GM12891 (cell line): ENCODE measurements at regions not wholly inside any gene's neighbourhood (a gene's known extent, or its start where the extent isn't known, plus 50 kb on each side); places are given as distances from the start of the nearest gene placed in this dataset.

Source experiments
- DNase-seq: peaks from one replicate; pipeline ENCODE4 v3.0.0; 2011; ENCODE audit warnings: low spot score; ENCODE audit not compliant: insufficient read length
- FAIRE-seq: peaks from 2 replicates; lab custom pipeline; 2011; peaks lifted over from hg19 to GRCh38; lab: Jason Lieb, UNC
- PAX5 ChIP-seq: IDR thresholded peaks from 2 replicates; pipeline ENCODE4 v1.6.1; 2011; ENCODE audit warnings: low read length, moderate library complexity, mild to moderate bottlenecking; ENCODE audit not compliant: insufficient read depth, severe bottlenecking
- POLR2A ChIP-seq: IDR thresholded peaks from 2 replicates; pipeline ENCODE4 v1.6.1; 2011; ENCODE audit warnings: low read depth, low read length, control low read depth
- POLR2AphosphoS5 ChIP-seq: IDR thresholded peaks from 2 replicates; pipeline ENCODE4 v1.6.1; 2011; ENCODE audit warnings: low read depth, low read length, control low read depth
- POU2F2 ChIP-seq: IDR thresholded peaks from 2 replicates; pipeline ENCODE4 v1.6.1; 2011; ENCODE audit warnings: low read depth, mild to moderate bottlenecking, control low read depth, low read length, moderate library complexity
- SPI1 ChIP-seq: IDR thresholded peaks from 2 replicates; pipeline ENCODE4 v1.6.1; 2011; ENCODE audit warnings: low read depth, low read length, control low read depth
- TAF1 ChIP-seq: IDR thresholded peaks from 2 replicates; pipeline ENCODE4 v1.6.1; 2011; ENCODE audit warnings: low read depth, low read length, control low read depth

- DNase-seq (no peak), FAIRE-seq (no peak)
- TF ChIP-seq TAF1: no peak
- no peak for TF ChIP-seq POU2F2
- no peak for TF ChIP-seq PAX5
- TF ChIP-seq POLR2AphosphoS5: no peak
- TF ChIP-seq SPI1: no peak
- no peak for TF ChIP-seq POLR2A
Measured at GRCh38 chr5:93188876-93189485, 392.0 kb downstream of the NR2F1-AS1 start.

- TF ChIP-seq POLR2AphosphoS5: no peak
- no peak for FAIRE-seq
- DNase-seq: no peak
Measured at GRCh38 chr5:93186076-93186682, 394.8 kb downstream of the NR2F1-AS1 start.

- FAIRE-seq (no peak), DNase-seq (no peak)
- TF ChIP-seq TAF1 (no peak), POLR2A (no peak), SPI1 (no peak), POU2F2 (no peak), POLR2AphosphoS5 (no peak), PAX5 (no peak)
Measured at GRCh38 chr5:93184041-93184440, 397.0 kb downstream of the NR2F1-AS1 start.

GRCh38 chr5:93179466-93179865, 401.6 kb downstream of the NR2F1-AS1 start:
- FAIRE-seq: no peak
- TF ChIP-seq POLR2AphosphoS5: no peak
- TF ChIP-seq TAF1: no peak
- no peak for TF ChIP-seq SPI1
- no peak for TF ChIP-seq PAX5
- no peak for TF ChIP-seq POLR2A
- TF ChIP-seq POU2F2: no peak
- DNase-seq: no peak

GRCh38 chr5:93174930-93175329, 406.1 kb downstream of the NR2F1-AS1 start:
- no peak for DNase-seq

GRCh38 chr5:93165559-93165958, 415.5 kb downstream of the NR2F1-AS1 start:
- no peak for TF ChIP-seq PAX5
- no peak for TF ChIP-seq POLR2A
- TF ChIP-seq TAF1: no peak
- TF ChIP-seq POU2F2: no peak
- TF ChIP-seq SPI1: no peak
- no peak for TF ChIP-seq POLR2AphosphoS5
- DNase-seq (no peak), FAIRE-seq (no peak)

More at GRCh38 chr5:93174930-93175329, 406.1 kb downstream of the NR2F1-AS1 start:
- FAIRE-seq: no peak
- TF ChIP-seq POLR2AphosphoS5: no peak

GRCh38 chr5:93164690-93165089, 416.3 kb downstream of the NR2F1-AS1 start:
- FAIRE-seq (no peak), DNase-seq (no peak)
- TF ChIP-seq SPI1 (no peak), POU2F2 (no peak), POLR2AphosphoS5 (no peak), TAF1 (no peak), PAX5 (no peak), POLR2A (no peak)

GRCh38 chr5:93163010-93163663, 417.9 kb downstream of the NR2F1-AS1 start:
- no peak for TF ChIP-seq SPI1
- no peak for TF ChIP-seq POLR2A
- TF ChIP-seq POU2F2: no peak
- no peak for TF ChIP-seq TAF1
- no peak for TF ChIP-seq PAX5
- FAIRE-seq: no peak
- DNase-seq: no peak

GRCh38 chr5:93161661-93162654, 419.1 kb downstream of the NR2F1-AS1 start:
- TF ChIP-seq TAF1 (no peak), POU2F2 (no peak), SPI1 (no peak), POLR2AphosphoS5 (no peak)
- FAIRE-seq: no peak
- no peak for DNase-seq
